K562 (cell line): ENCODE measurements at regions not wholly inside any gene's neighbourhood (a gene's known extent, or its start where the extent isn't known, plus 50 kb on each side); places are given as distances from the start of the nearest gene placed in this dataset.

Experiments used
- E4F1 ChIP-seq: fragments of 250-450 bp; sonication (Bioruptor Pico); IDR thresholded peaks from 2 replicates; pipeline ENCODE4 v1.5.0; 2021; ENCODE audit warnings: mild to moderate bottlenecking, borderline replicate concordance
- ELF1 ChIP-seq: fragments of 200-800 bp; sonication (Bioruptor generic); IDR thresholded peaks from 2 replicates; pipeline ENCODE4 v1.6.1; 2016; ENCODE audit warnings: missing genetic modification characterization, missing compliant biosample characterization
- FOS ChIP-seq: IDR thresholded peaks from 3 replicates; pipeline ENCODE4 v1.6.1; 2011; ENCODE audit not compliant: insufficient read length; ENCODE audit errors: extremely low read depth
- GABPB1 ChIP-seq: sonication (generic); formaldehyde crosslinking; IDR thresholded peaks from 2 replicates; pipeline ENCODE4 v1.8.0; 2022; ENCODE audit warnings: mild to moderate bottlenecking, missing genetic modification reagents
- GATAD2B ChIP-seq: fragments of 450-650 bp; IDR thresholded peaks from 2 replicates; pipeline ENCODE4 v1.6.1; 2017; ENCODE audit warnings: mild to moderate bottlenecking, borderline replicate concordance
- KLF10 ChIP-seq: fragments of 250-450 bp; sonication (Bioruptor Pico); IDR thresholded peaks from 2 replicates; pipeline ENCODE4 v1.6.1; 2021; ENCODE audit warnings: matching md5 sums
- KLF6 ChIP-seq: fragments of 250-450 bp; sonication (Bioruptor Pico); IDR thresholded peaks from 2 replicates; pipeline ENCODE4 v1.4.0; 2020; ENCODE audit warnings: mild to moderate bottlenecking, moderate library complexity, borderline replicate concordance
- MCM3 ChIP-seq: fragments of 450-650 bp; IDR thresholded peaks from 2 replicates; pipeline ENCODE4 v1.6.1; 2016
- NCOA1 ChIP-seq: fragments of 450-650 bp; IDR thresholded peaks from 2 replicates; pipeline ENCODE4 v1.6.1; 2016; ENCODE audit warnings: low read depth
- NCOA2 ChIP-seq, 2 experiments: fragments of 450-650 bp; IDR thresholded peaks; 2 replicates each; pipeline ENCODE4 v1.6.1; 2018; ENCODE audit warnings: mild to moderate bottlenecking in 2 of 2, moderate library complexity in 1 of 2; ENCODE audit not compliant: partially characterized antibody in 2 of 2
- NELFE ChIP-seq: IDR thresholded peaks from 2 replicates; pipeline ENCODE4 v1.6.1; 2011; ENCODE audit warnings: mild to moderate bottlenecking; ENCODE audit not compliant: insufficient read depth, insufficient read length
- POLR2AphosphoS5 ChIP-seq: IDR thresholded peaks from 2 replicates; pipeline ENCODE4 v1.6.1; 2011; ENCODE audit warnings: mild to moderate bottlenecking, low read depth, low read length, moderate library complexity; ENCODE audit not compliant: control insufficient read depth, insufficient read depth
- RAD21 ChIP-seq, 2 experiments: fragments of 250-450 bp in 1 of 2; fragments of 450-650 bp in 1 of 2; sonication (Bioruptor Pico) in 1 of 2; formaldehyde crosslinking in 1 of 2; IDR thresholded peaks in 1 of 2; conservative IDR thresholded peaks in 1 of 2; 2 replicates each; pipeline versions ENCODE4 v1.4.0 to v1.8.0; 2020 to 2022; ENCODE audit warnings: mild to moderate bottlenecking in 2 of 2, moderate library complexity in 1 of 2
- TRIM24 ChIP-seq, 2 experiments: fragments of 450-650 bp; IDR thresholded peaks; 2 replicates each; pipeline ENCODE4 v1.6.1; 2016
- TRIM28 ChIP-seq: fragments of 450-650 bp; IDR thresholded peaks from 2 replicates; pipeline ENCODE4 v1.6.1; 2017
- ZBTB17 ChIP-seq: fragments of 450-650 bp; formaldehyde crosslinking; IDR thresholded peaks from 2 replicates; pipeline ENCODE4 v1.4.0; 2020; ENCODE audit warnings: mild to moderate bottlenecking
- ZBTB26 ChIP-seq: fragments of 450-650 bp; formaldehyde crosslinking; IDR thresholded peaks from 2 replicates; pipeline ENCODE4 v1.4.0; 2022; ENCODE audit warnings: missing genetic modification characterization
- ZFP36 ChIP-seq: fragments of 150-350 bp; IDR thresholded peaks from 2 replicates; pipeline ENCODE4 v1.6.1; 2018; ENCODE audit warnings: low read length, low read depth; ENCODE audit not compliant: partially characterized antibody
- ZNF175 ChIP-seq: fragments of 200-800 bp; sonication (Bioruptor generic); IDR thresholded peaks from 2 replicates; pipeline ENCODE4 v1.6.1; 2016; ENCODE audit warnings: low read depth, mild to moderate bottlenecking, missing genetic modification characterization, missing compliant biosample characterization
- ZNF583 ChIP-seq: fragments of 250-450 bp; sonication (Bioruptor Pico); IDR thresholded peaks from 2 replicates; pipeline ENCODE4 v1.4.0; 2020
- ZNF696 ChIP-seq: fragments of 250-450 bp; sonication (Bioruptor Pico); conservative IDR thresholded peaks from 2 replicates; pipeline ENCODE4 v1.4.0; 2020; ENCODE audit warnings: mild to moderate bottlenecking, moderate library complexity

GRCh38 chr6:16031278-16031981 is 97.5 kb upstream of the MYLIP start (continued):
- TF ChIP-seq E4F1 (CRISPR knock-in tag) = peak; percentile 84
- TF ChIP-seq TRIM24 (IDR thresholded peaks at IDR 0.05) = peak; percentile 100
- peak; percentile 100 for TF ChIP-seq POLR2AphosphoS5
- peak; percentile 38 to 62 for TF ChIP-seq RAD21 (CRISPR knock-in tag; conservative IDR thresholded peaks at IDR 0.05 in 1 of 2, IDR thresholded peaks at IDR 0.05 in 1 of 2)
- TF ChIP-seq ZNF583 (CRISPR knock-in tag) = peak; percentile 99
- peak; percentile 58; the same call in 1 of the 2 replicates for TF ChIP-seq GABPB1 (CRISPR knock-in tag)
- TF ChIP-seq KLF6 (CRISPR knock-in tag) = peak; percentile 98
- TF ChIP-seq ZBTB26 (CRISPR knock-in tag) = peak; percentile 90; the same call in 1 of the 2 replicates
- peak; percentile 96; the same call in 1 of the 2 replicates for TF ChIP-seq NCOA1
- 0 out of 2 replicates have a peak, but pooled peaks have one; percentile 49 for TF ChIP-seq KLF10
- TF ChIP-seq GATAD2B = peak; percentile 97
- peak; percentile 85 for TF ChIP-seq ZNF175
- no peak for TF ChIP-seq FOS
- peak; percentile 97 for TF ChIP-seq ZBTB17
- TF ChIP-seq MCM3 = no peak
- peak; percentile 77; the same call in 1 of the 2 replicates for TF ChIP-seq ZNF696 (CRISPR knock-in tag)
- no peak for TF ChIP-seq NELFE
- peak; percentile 87; the same call in 1 of the 2 replicates for TF ChIP-seq TRIM28
- TF ChIP-seq ZFP36 = peak; percentile 69
- 0 out of 2 replicates have a peak, but pooled peaks have one; percentile 25 for TF ChIP-seq ELF1 (tag)
- TF ChIP-seq NCOA2 (IDR thresholded peaks at IDR 0.05; ENCODE audit: partially characterized antibody in 2 of 2) = peak; percentile 92 to 93
